Lower leg skin (tissue), 3 donors: ENCODE measurements at regions not wholly inside any gene's neighbourhood (a gene's known extent, or its start where the extent isn't known, plus 50 kb on each side); places are given as distances from the start of the nearest gene placed in this dataset.

Source experiments
- CTCF ChIP-seq, 3 donors: fragments of 450-650 bp; IDR thresholded peaks; one replicate each; pipeline ENCODE4 v1.5.1; 2016; ENCODE audit warnings: antibody characterized with exemption in 3 of 3, mild to moderate bottlenecking in 3 of 3, moderate library complexity in 2 of 3
- POLR2A ChIP-seq, 2 donors: fragments of 450-650 bp; IDR thresholded peaks; one replicate each; pipeline ENCODE4 v1.6.1; 2016 to 2017; ENCODE audit warnings: antibody characterized with exemption in 2 of 2, mild to moderate bottlenecking in 1 of 2, moderate library complexity in 1 of 2

GRCh38 chr13:47144782-47145181 is 247.9 kb upstream of the HTR2A start:
- TF ChIP-seq CTCF (IDR thresholded peaks at IDR 0.05) = no peak
- no peak for TF ChIP-seq POLR2A (IDR thresholded peaks at IDR 0.05)
